Erythroblast (primary cell): ENCODE measurements at regions not wholly inside any gene's neighbourhood (a gene's known extent, or its start where the extent isn't known, plus 50 kb on each side); places are given as distances from the start of the nearest gene placed in this dataset.

Source experiments
- GATA1 ChIP-seq: IDR thresholded peaks from 2 replicates; pipeline ENCODE4 v1.6.1; 2011; ENCODE audit warnings: low read depth, mild to moderate bottlenecking, control low read depth, low read length, moderate library complexity
- POLR2A ChIP-seq: IDR thresholded peaks from 2 replicates; pipeline ENCODE4 v1.6.1; 2011; ENCODE audit warnings: mild to moderate bottlenecking, low read length

DNA sequence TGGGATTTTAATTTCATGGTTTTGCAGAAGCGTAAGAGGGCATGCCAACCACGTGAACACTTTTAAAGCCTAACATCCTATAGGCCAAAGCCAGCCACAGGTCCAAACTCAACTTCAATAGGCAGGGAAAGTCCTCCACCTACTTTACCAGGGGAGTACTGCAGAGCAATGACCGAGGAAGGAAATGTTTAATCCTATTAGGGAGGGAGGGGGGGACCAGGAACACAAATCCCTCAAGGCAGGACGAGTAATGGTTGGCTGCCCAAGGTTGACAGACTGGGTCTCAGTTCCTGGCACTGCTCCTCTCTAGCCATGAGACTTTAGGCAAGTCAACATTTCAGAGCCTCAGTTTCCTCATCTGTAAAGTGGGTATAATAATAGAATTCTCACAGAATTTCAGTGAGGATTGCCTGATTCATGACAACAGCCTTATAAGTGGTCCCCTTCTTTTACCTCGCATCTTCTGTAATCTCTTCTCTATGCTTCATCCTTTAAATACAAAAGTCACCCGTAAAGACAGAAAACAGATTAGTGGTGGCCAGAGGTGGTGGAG lies 315.8 kb downstream of the HAPSTR1 start:
- TF ChIP-seq POLR2A (no peak), GATA1 (no peak)
